HG03103 (cell line): ENCODE measurements at regions not wholly inside any gene's neighbourhood (a gene's known extent, or its start where the extent isn't known, plus 50 kb on each side); places are given as distances from the start of the nearest gene placed in this dataset.

Source experiments
- ATAC-seq: cut with Tn5 transposase; IDR thresholded peaks from one replicate; pipeline ENCODE4 v1.9.1; 2021; ENCODE audit warnings: low read depth; ENCODE audit not compliant: unreplicated experiment

- ATAC-seq, result no peak
Observed at GRCh38 chr6:21506126-21506525, 87.4 kb upstream of the SOX4 start.

GRCh38 chr6:21507811-21508210, 85.7 kb upstream of the SOX4 start:
- ATAC-seq, result no peak

GRCh38 chr6:21508753-21509152, 84.8 kb upstream of the SOX4 start:
- ATAC-seq, result no peak

- ATAC-seq, result no peak
Observed at GRCh38 chr6:21511891-21512550, 81.5 kb upstream of the SOX4 start.

GRCh38 chr6:21514288-21514687, 79.3 kb upstream of the SOX4 start:
- no peak for ATAC-seq

GRCh38 chr6:21518317-21518716, 75.2 kb upstream of the SOX4 start:
- no peak for ATAC-seq

- ATAC-seq, result no peak
Observed at GRCh38 chr6:21519642-21520041, 73.9 kb upstream of the SOX4 start.

GRCh38 chr6:21521276-21521675, 72.3 kb upstream of the SOX4 start:
- ATAC-seq, result no peak

GRCh38 chr6:21522143-21522747, 71.3 kb upstream of the SOX4 start:
- no peak for ATAC-seq

GRCh38 chr6:21522797-21523456, 70.6 kb upstream of the SOX4 start:
- no peak for ATAC-seq

- no peak for ATAC-seq
Observed at GRCh38 chr6:21523652-21524051, 69.9 kb upstream of the SOX4 start.

GRCh38 chr6:21524201-21524600, 69.3 kb upstream of the SOX4 start:
- no peak for ATAC-seq

- no peak for ATAC-seq
Observed at GRCh38 chr6:21526974-21527373, 66.6 kb upstream of the SOX4 start.

GRCh38 chr6:21527731-21528130, 65.8 kb upstream of the SOX4 start:
- ATAC-seq, result no peak

- ATAC-seq, result no peak
Observed at GRCh38 chr6:21529431-21529830, 64.1 kb upstream of the SOX4 start.

- no peak for ATAC-seq
Observed at GRCh38 chr6:21531393-21531792, 62.2 kb upstream of the SOX4 start.

GRCh38 chr6:21533678-21534077, 59.9 kb upstream of the SOX4 start:
- no peak for ATAC-seq

GRCh38 chr6:21536280-21536766, 57.2 kb upstream of the SOX4 start:
- no peak for ATAC-seq

GRCh38 chr6:21537637-21538036, 55.9 kb upstream of the SOX4 start:
- ATAC-seq, result no peak

GRCh38 chr6:21538186-21538798, 55.3 kb upstream of the SOX4 start:
- no peak for ATAC-seq

- no peak for ATAC-seq
Observed at GRCh38 chr6:21539621-21540100, 53.9 kb upstream of the SOX4 start.
